22Rv1 (cell line): ENCODE measurements at regions not wholly inside any gene's neighbourhood (a gene's known extent, or its start where the extent isn't known, plus 50 kb on each side); places are given as distances from the start of the nearest gene placed in this dataset.

Experiments
- CTCF ChIP-seq: fragments of 450-650 bp; IDR thresholded peaks from 2 replicates; pipeline ENCODE4 v1.5.1; 2017; ENCODE audit warnings: mild to moderate bottlenecking
- ZFX ChIP-seq: fragments of 450-650 bp; IDR thresholded peaks from 2 replicates; pipeline ENCODE4 v1.6.1; 2017; ENCODE audit warnings: antibody characterized with exemption, borderline replicate concordance

DNA sequence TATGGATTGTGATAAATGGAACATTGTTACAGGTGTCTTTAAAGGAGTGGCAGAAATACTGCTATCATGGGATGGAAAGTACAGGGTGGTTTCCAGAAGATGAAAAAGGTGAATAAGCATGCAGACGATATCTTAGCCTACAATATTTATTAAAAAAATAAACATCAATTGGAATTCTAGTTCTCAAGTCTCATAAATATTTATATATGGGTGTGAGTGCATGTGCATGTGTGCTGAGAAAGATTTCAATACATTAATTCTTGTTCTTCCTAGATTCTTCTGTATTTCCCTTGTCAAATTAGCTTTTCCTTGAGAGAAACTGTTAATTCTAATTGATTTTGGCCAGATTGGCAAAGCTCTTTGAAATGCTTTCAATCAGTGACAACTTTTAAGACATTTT lies 618.2 kb downstream of the METTL15 start:
- TF ChIP-seq CTCF (no peak), ZFX (no peak)
